ENCODE measurements at regions not wholly inside any gene's neighbourhood (a gene's known extent, or its start where the extent isn't known, plus 50 kb on each side); places are given as distances from the start of the nearest gene placed in this dataset.

DNA sequence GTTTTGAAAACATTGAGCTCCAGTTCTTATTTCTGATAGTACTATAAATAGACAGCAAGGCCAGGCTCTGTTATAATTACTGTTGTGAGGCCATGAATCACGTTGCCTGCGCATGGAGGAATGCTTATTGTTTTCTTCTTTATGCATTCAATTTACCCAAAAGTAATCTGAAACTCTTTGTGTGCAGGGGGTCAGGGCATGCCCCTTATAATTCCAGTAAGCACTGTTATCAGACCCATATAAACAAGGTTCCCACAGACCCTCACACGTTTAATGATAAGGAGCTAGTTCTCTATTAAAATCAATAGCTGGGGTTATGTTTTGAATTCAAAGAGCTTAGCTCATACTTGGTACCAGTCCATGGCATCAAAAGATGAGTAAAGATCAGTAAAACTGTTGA lies 174.8 kb upstream of the ARG1 start:
- H3K36me3 ChIP-seq (ENCODE audit: insufficient read depth, low read length): no peaks in the 10 kb centered on the region
- TF ChIP-seq EZH2phosphoT487 (IDR thresholded peaks at IDR 0.05; ENCODE audit: borderline replicate concordance): no peak
- TF ChIP-seq, protein P1, sequence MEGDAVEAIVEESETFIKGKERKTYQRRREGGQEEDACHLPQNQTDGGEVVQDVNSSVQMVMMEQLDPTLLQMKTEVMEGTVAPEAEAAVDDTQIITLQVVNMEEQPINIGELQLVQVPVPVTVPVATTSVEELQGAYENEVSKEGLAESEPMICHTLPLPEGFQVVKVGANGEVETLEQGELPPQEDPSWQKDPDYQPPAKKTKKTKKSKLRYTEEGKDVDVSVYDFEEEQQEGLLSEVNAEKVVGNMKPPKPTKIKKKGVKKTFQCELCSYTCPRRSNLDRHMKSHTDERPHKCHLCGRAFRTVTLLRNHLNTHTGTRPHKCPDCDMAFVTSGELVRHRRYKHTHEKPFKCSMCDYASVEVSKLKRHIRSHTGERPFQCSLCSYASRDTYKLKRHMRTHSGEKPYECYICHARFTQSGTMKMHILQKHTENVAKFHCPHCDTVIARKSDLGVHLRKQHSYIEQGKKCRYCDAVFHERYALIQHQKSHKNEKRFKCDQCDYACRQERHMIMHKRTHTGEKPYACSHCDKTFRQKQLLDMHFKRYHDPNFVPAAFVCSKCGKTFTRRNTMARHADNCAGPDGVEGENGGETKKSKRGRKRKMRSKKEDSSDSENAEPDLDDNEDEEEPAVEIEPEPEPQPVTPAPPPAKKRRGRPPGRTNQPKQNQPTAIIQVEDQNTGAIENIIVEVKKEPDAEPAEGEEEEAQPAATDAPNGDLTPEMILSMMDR (conservative IDR thresholded peaks at IDR 0.05; ENCODE audit: low read length): no peak

DNA sequence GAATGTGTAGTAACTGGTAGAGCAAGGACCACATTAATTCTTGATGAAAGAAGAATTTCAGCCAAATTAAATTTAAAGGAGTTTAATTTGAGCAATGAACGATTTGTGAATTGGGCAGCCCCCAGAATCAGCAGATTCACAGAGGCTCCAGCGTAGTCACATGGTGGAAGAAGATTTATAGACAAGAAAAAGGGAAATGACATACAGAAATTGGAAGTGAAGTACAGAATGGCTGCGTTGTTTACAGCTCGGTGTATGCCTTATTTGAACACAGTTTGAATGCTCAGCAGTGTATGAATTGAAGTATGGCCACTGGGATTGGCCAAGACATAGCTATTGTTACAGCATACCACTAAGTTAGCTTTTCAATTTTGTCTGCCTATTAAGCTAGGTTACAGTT lies 173.6 kb upstream of the ARG1 start:
- H3K9me2 ChIP-seq (replicated peaks; ENCODE audit: low read depth, low read length): no peaks in the 10 kb centered on the region
- TF ChIP-seq, protein P1 (conservative IDR thresholded peaks at IDR 0.05; ENCODE audit: low read length): no peak
- no peak for TF ChIP-seq EZH2phosphoT487 (IDR thresholded peaks at IDR 0.05; ENCODE audit: borderline replicate concordance)
- no peaks in the 10 kb centered on the region for H3K79me2 ChIP-seq (ENCODE audit: insufficient read depth, low read length)
- H3K4me3 ChIP-seq (ENCODE audit: low read length, poor library complexity, severe bottlenecking): no peak overlapping the region
- H3K4me2 ChIP-seq (ENCODE audit: low read depth, low read length, poor library complexity, severe bottlenecking): no peak overlapping the region
- H2AFZ ChIP-seq (ENCODE audit: low read length): no peak overlapping the region
- no peaks in the 10 kb centered on the region for H3K36me3 ChIP-seq (ENCODE audit: insufficient read depth, low read length)
- H3K9me3 ChIP-seq (ENCODE audit: insufficient read depth, low read depth, low read length): 0 out of 2 replicates have a peak, but pooled peaks cover 8% of the 10 kb centered on the region
- no peaks in the 10 kb centered on the region for H4K20me1 ChIP-seq (ENCODE audit: insufficient read depth, low read length, poor library complexity, severe bottlenecking)
- no peaks in the 10 kb centered on the region for H3K4me1 ChIP-seq (ENCODE audit: insufficient read depth, low read length, poor library complexity, severe bottlenecking)
- no peaks in the 10 kb centered on the region for H3F3A ChIP-seq (ENCODE audit: low read depth)
- H3K27me3 ChIP-seq (ENCODE audit: insufficient read depth, low read length, poor library complexity, severe bottlenecking): no peaks in the 10 kb centered on the region
- H3K9ac ChIP-seq (ENCODE audit: low read depth, low read length, poor library complexity, severe bottlenecking): no peak overlapping the region

More for the DNA sequence above, 174.8 kb upstream of the ARG1 start:
- Histone ChIP-seq H3K9me3 (ENCODE audit: insufficient read depth, low read depth, low read length) (0 out of 2 replicates have a peak, but pooled peaks cover 8% of the 10 kb centered on the region), H3K79me2 (ENCODE audit: insufficient read depth, low read length) (no peaks in the 10 kb centered on the region), H3K9ac (ENCODE audit: low read depth, low read length, poor library complexity, severe bottlenecking) (no peak overlapping the region), H3K27me3 (ENCODE audit: insufficient read depth, low read length, poor library complexity, severe bottlenecking) (no peaks in the 10 kb centered on the region), H3K4me1 (ENCODE audit: insufficient read depth, low read length, poor library complexity, severe bottlenecking) (peaks cover 3% of the 10 kb centered on the region), H3K4me3 (ENCODE audit: low read length, poor library complexity, severe bottlenecking) (no peak overlapping the region), H3K4me2 (ENCODE audit: low read depth, low read length, poor library complexity, severe bottlenecking) (no peak overlapping the region), H4K20me1 (ENCODE audit: insufficient read depth, low read length, poor library complexity, severe bottlenecking) (no peaks in the 10 kb centered on the region), H2AFZ (ENCODE audit: low read length) (no peak overlapping the region), H3F3A (ENCODE audit: low read depth) (no peaks in the 10 kb centered on the region; the same call in 1 of the 2 replicates), H3K9me2 (replicated peaks; ENCODE audit: low read depth, low read length) (no peaks in the 10 kb centered on the region)

DNA sequence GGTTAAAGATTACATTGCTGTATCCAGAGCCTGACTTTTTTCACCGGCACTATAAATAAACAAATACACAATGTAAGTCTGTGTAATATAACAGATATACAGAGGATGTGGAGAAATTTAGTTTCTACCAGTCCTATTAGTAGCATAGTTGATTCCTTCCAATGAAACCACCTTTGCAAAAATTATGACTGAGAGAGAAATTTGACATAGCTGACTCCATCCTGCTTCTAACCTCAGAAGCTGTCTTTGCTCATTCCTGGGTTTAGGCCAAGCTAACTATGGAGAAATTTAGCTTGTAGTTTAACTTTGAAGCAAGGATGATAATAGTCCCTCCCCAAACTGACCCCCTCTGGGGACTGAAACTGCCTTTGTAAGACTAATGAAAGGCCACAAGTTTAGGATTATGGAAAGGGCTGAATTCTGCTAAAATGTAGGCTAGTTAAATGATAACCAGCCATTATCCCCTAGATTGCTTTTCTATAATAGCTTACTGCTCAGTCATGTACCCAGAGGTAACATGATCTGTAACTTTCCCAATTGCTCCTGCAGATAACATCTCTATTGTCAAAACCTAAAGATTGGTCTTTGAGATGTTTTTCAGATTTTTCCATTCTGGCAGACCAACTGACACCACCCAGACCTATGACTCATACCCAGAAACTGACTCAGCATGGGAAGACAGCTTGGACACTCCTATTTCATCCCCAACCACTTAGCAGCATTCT lies 172.8 kb upstream of the ARG1 start:
- Histone ChIP-seq H2AFZ (ENCODE audit: low read length) (no peak overlapping the region), H3K79me2 (ENCODE audit: insufficient read depth, low read length) (no peaks in the 10 kb centered on the region), H3K4me3 (ENCODE audit: low read length, poor library complexity, severe bottlenecking) (no peak overlapping the region), H4K20me1 (ENCODE audit: insufficient read depth, low read length, poor library complexity, severe bottlenecking) (no peaks in the 10 kb centered on the region), H3K4me1 (ENCODE audit: insufficient read depth, low read length, poor library complexity, severe bottlenecking) (no peaks in the 10 kb centered on the region), H3K9ac (ENCODE audit: low read depth, low read length, poor library complexity, severe bottlenecking) (no peak overlapping the region), H3K36me3 (ENCODE audit: insufficient read depth, low read length) (no peaks in the 10 kb centered on the region), H3K27me3 (ENCODE audit: insufficient read depth, low read length, poor library complexity, severe bottlenecking) (no peaks in the 10 kb centered on the region), H3K4me2 (ENCODE audit: low read depth, low read length, poor library complexity, severe bottlenecking) (no peak overlapping the region), H3K9me3 (ENCODE audit: insufficient read depth, low read depth, low read length) (0 out of 2 replicates have a peak, but pooled peaks cover 8% of the 10 kb centered on the region), H3F3A (ENCODE audit: low read depth) (no peaks in the 10 kb centered on the region), H3K9me2 (replicated peaks; ENCODE audit: low read depth, low read length) (no peaks in the 10 kb centered on the region)
- no peak for TF ChIP-seq EZH2phosphoT487 (IDR thresholded peaks at IDR 0.05; ENCODE audit: borderline replicate concordance)
- TF ChIP-seq, protein P1 (conservative IDR thresholded peaks at IDR 0.05; ENCODE audit: low read length): no peak

Measured in Loucy (cell line).